ENCODE measurements at regions not wholly inside any gene's neighbourhood (a gene's known extent, or its start where the extent isn't known, plus 50 kb on each side); places are given as distances from the start of the nearest gene placed in this dataset.

DNA sequence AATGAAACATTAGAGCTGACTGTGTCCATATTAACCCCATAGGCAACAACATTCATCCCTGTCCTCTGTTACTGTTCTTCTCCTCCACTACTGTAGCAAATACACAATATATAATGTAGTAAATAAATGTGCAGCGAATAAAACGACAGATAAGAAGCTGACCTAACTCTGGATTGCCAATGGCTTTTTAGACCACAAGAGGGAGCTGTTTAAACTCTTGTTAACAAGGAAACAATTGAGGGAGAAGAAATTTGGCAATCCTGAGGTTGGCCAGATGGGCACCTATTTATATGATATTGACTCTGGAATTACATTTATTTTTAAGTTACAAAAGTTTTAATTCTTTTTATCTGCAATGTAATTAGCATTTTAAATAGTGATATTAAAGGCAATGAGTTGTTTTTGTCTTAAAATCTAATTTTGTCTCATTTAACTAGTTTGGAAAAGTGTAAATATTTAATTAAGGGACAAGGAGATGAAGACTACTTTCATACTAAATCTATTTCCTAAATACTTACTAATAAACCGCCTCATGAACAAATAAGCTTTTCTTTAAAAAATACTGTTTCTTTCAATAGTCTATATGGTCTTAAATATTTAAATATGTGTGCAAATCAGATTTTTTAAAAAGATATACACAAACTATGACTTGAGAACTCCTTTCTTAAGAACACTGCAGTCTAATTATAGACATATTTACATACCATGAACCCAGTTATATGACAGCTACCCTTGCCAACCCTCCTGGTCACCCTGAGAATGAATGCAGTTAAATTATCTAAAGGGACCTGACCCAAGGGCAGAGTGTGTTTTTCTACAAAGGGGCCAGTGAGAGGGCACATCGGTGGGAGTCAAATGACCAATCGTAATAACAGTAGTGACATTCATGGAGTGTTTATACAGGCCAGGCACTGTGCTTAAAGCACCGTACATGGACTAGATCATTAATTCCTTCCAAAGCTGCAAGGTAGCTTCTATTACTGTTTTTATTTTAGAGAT is 52.9 kb upstream of the HPF1 start:
- DNase-seq (ENCODE audit: low spot score), result peak; percentile 85

DNA sequence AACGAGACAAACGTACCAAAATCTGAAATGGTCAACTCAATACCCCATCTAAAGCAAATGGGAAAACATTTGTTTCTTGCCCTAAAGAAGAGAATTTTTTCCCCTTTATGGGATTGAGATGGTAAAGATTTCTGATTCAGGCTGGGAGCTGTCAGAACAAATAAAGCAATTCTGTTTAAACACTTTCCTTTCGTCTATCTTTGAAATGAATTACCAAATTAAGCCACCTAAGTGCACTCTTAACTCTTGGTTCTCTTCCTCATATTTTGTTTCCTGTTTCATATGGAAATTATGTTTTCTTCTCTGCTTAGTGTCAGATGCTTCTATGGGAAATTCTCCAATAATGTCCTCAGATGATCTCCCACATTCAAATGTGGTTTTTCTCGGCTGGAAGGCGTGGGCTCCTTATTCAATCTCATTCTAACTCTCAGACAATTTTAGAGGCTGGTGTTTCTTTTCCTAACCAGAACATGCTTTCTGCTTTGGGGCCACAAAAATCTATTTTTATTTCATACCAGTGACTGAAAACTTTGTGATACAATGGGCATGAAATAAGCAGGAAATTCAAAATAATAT is 50.3 kb upstream of the HPF1 start:
- no peak for DNase-seq (ENCODE audit: low spot score)
